Ascending aorta (tissue), 2 donors: ENCODE measurements at regions not wholly inside any gene's neighbourhood (a gene's known extent, or its start where the extent isn't known, plus 50 kb on each side); places are given as distances from the start of the nearest gene placed in this dataset.

Experiments used
- DNase-seq, 2 donors: peaks; one replicate each; pipeline ENCODE4 v3.0.0-alpha.2; 2019; ENCODE audit warnings: low spot score in 2 of 2
- H3K27ac ChIP-seq, 2 donors: fragments of 200-600 bp; sonication (generic); one replicate each; pipeline ENCODE4 v1.5.1; 2016 to 2017; ENCODE audit warnings: mild to moderate bottlenecking in 1 of 2
- H3K27me3 ChIP-seq: fragments of 200-600 bp; sonication (generic); one replicate; pipeline ENCODE4 v1.5.1; 2017
- H3K36me3 ChIP-seq, 2 donors: fragments of 200-600 bp; sonication (generic); one replicate each; pipeline ENCODE4 v1.5.1; 2016
- H3K4me1 ChIP-seq, 2 donors: fragments of 200-600 bp; sonication (generic); one replicate each; pipeline ENCODE4 v1.5.1; 2016 to 2017; ENCODE audit warnings: mild to moderate bottlenecking in 1 of 2
- H3K4me3 ChIP-seq, 2 donors: fragments of 200-600 bp; sonication (generic); one replicate each; pipeline ENCODE4 v1.5.1; 2016 to 2017; ENCODE audit warnings: mild to moderate bottlenecking in 1 of 2
- H3K9me3 ChIP-seq, 2 donors: fragments of 200-600 bp; sonication (generic); one replicate each; pipeline ENCODE4 v1.5.1; 2016
- intact Hi-C: fragments of 100-400 bp; cut with DNase I; formaldehyde crosslinking; loops from one replicate; pipeline ENCODE4 v1.15.1; 2023
- TF ChIP-seq, protein P1 (sequence below), 3 experiments: fragments of 200-600 bp in 2 of 3; fragments of 450-650 bp in 1 of 3; sonication (generic) in 2 of 3; IDR thresholded peaks; one replicate each; pipeline ENCODE4 v1.5.1; 2016 to 2019; ENCODE audit warnings: antibody characterized with exemption in 3 of 3, mild to moderate bottlenecking in 1 of 3, moderate library complexity in 1 of 3

- no peaks in the 10 kb centered on the region for H3K27me3 ChIP-seq
- intact Hi-C loops, result no loop called here
- no peak for DNase-seq
- no peaks in the 10 kb centered on the region for H3K9me3 ChIP-seq
- H3K4me1 ChIP-seq, result no peaks in the 10 kb centered on the region
- TF ChIP-seq, protein P1, sequence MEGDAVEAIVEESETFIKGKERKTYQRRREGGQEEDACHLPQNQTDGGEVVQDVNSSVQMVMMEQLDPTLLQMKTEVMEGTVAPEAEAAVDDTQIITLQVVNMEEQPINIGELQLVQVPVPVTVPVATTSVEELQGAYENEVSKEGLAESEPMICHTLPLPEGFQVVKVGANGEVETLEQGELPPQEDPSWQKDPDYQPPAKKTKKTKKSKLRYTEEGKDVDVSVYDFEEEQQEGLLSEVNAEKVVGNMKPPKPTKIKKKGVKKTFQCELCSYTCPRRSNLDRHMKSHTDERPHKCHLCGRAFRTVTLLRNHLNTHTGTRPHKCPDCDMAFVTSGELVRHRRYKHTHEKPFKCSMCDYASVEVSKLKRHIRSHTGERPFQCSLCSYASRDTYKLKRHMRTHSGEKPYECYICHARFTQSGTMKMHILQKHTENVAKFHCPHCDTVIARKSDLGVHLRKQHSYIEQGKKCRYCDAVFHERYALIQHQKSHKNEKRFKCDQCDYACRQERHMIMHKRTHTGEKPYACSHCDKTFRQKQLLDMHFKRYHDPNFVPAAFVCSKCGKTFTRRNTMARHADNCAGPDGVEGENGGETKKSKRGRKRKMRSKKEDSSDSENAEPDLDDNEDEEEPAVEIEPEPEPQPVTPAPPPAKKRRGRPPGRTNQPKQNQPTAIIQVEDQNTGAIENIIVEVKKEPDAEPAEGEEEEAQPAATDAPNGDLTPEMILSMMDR (IDR thresholded peaks at IDR 0.05), result no peak
- H3K27ac ChIP-seq, result no peak overlapping the region
- H3K36me3 ChIP-seq, result no peaks in the 10 kb centered on the region
- no peak overlapping the region for H3K4me3 ChIP-seq
Measured at GRCh38 chr7:121638286-121638685, 234.7 kb upstream of the PTPRZ1 start.

DNA sequence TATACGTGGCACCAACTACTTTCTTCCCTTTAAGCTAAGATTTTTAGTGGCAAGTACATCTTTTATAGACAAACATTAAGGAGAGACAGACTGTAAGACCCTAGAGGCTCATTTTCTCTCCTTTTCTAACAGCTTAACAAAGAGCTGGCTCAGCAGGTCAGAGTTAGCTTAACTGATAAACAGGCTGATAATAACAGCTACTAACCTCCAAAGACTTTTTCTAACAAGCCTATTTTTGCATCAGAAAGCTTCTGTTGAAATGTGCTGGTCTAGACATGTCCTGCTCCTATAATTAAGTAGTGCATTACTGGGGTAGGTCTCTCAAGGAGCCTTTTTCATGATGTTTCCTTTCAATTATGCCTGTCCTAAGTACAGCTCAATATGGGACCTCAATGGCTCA is 238.2 kb upstream of the FAM3C start:
- H3K9me3 ChIP-seq, result no peaks in the 10 kb centered on the region
- DNase-seq, result no peak
- no peak overlapping the region for H3K27ac ChIP-seq
- TF ChIP-seq, protein P1 (IDR thresholded peaks at IDR 0.05), result no peak
- H3K4me3 ChIP-seq, result no peak overlapping the region
- intact Hi-C loops, result no loop called here
- no peaks in the 10 kb centered on the region for H3K36me3 ChIP-seq
- no peaks in the 10 kb centered on the region for H3K27me3 ChIP-seq
- no peaks in the 10 kb centered on the region for H3K4me1 ChIP-seq

GRCh38 chr7:121633186-121633585 is 237.1 kb upstream of the FAM3C start:
- no peak for DNase-seq
- no peaks in the 10 kb centered on the region for H3K27me3 ChIP-seq
- H3K4me3 ChIP-seq, result no peak overlapping the region
- no peaks in the 10 kb centered on the region for H3K9me3 ChIP-seq
- TF ChIP-seq, protein P1 (IDR thresholded peaks at IDR 0.05), result no peak
- H3K4me1 ChIP-seq, result no peaks in the 10 kb centered on the region
- no peaks in the 10 kb centered on the region for H3K36me3 ChIP-seq
- H3K27ac ChIP-seq, result no peak overlapping the region
- intact Hi-C loops, result no loop called here

DNA sequence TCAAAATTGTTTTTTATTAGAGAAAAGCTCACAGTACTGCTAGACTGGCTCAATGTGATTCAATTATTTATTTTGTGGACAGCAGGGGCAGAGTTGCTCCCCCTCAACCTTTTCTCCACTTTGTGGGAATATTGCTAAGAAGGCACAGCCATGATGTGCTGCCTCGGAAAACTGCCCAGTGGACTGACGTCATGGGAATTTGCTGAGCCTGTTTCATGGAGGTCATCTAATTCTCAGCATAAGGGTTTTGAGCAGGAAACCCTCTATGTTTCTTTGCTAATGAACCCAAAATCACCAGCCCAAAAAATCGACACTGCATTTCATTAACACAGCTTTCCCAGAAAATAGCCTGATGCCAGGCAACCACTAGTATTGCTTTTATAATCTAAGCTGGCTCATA is 228.8 kb upstream of the FAM3C start:
- no peak for DNase-seq
- intact Hi-C loops, result no loop called here

GRCh38 chr7:121623130-121623872 is 227.2 kb upstream of the FAM3C start:
- Histone ChIP-seq H3K4me3 (no peak overlapping the region), H3K27ac (no peak overlapping the region), H3K27me3 (no peaks in the 10 kb centered on the region), H3K36me3 (no peaks in the 10 kb centered on the region), H3K4me1 (no peaks in the 10 kb centered on the region), H3K9me3 (no peaks in the 10 kb centered on the region)
- DNase-seq, result no peak
- TF ChIP-seq, protein P1 (IDR thresholded peaks at IDR 0.05), result no peak
- intact Hi-C loops, result no loop called here

More for the DNA sequence above, 228.8 kb upstream of the FAM3C start:
- no peaks in the 10 kb centered on the region for H3K9me3 ChIP-seq
- TF ChIP-seq, protein P1 (IDR thresholded peaks at IDR 0.05), result no peak
- H3K4me1 ChIP-seq, result no peaks in the 10 kb centered on the region
- H3K27me3 ChIP-seq, result no peaks in the 10 kb centered on the region
- H3K27ac ChIP-seq, result no peak overlapping the region
- no peaks in the 10 kb centered on the region for H3K36me3 ChIP-seq
- no peak overlapping the region for H3K4me3 ChIP-seq
